ENCODE measurements at regions not wholly inside any gene's neighbourhood (a gene's known extent, or its start where the extent isn't known, plus 50 kb on each side); places are given as distances from the start of the nearest gene placed in this dataset.

GRCh38 chr5:8456846-8457186, 587.9 kb downstream of the MTRR start:
- no peak for TF ChIP-seq CTCF (IDR thresholded peaks at IDR 0.05)
- TF ChIP-seq POLR2A (IDR thresholded peaks at IDR 0.05), result no peak

Data from lower leg skin (tissue), 3 donors.